NCI-H1694 (cell line): ENCODE measurements at regions not wholly inside any gene's neighbourhood (a gene's known extent, or its start where the extent isn't known, plus 50 kb on each side); places are given as distances from the start of the nearest gene placed in this dataset.
A peak's percentile ranks its signal among the peaks of the same experiment; 100 is the strongest.

Experiments used
- DNase-seq: peaks from one replicate; lab custom pipeline; 2025; lab: John Stamatoyannopoulos, UW

DNA sequence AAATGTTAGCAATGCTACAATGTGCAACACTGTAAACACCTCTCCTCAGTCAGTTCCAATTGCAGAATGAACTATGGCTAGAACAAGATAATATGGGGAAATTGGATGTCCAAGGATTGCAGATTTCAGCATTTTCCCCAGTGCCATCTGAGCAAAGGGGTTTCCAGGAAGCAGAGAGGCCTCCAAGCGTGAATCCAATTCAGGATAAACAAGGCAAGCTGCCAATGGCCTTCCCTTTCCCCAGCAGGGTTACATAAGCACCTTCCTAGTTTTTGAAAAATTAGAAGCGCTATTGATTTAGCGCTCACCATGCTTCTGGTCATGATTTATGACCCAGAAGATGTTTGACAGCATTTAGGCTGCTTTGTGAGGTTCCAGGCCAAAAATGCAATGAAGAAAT, 223.0 kb upstream of the GATB start:
- peak; percentile 3 for DNase-seq

DNA sequence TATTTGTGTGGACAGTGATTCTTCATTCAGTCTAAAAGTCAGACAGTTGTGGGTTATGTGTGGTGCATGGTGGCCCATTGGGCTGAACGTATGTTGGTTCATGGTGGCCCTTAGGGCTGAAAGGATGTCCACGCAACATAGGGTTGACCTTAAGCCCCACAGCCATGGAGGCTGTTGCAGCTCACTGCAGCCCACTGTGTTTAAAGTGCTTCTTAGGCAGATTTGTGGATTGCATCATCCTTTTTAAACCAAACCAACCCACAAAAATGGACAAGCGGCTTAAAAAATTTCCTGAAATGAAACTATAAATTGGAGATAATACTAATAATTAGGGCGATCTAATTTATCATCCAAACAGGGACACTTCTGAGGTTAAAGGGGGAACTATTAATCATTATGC, 219.0 kb upstream of the GATB start:
- no peak for DNase-seq

DNA sequence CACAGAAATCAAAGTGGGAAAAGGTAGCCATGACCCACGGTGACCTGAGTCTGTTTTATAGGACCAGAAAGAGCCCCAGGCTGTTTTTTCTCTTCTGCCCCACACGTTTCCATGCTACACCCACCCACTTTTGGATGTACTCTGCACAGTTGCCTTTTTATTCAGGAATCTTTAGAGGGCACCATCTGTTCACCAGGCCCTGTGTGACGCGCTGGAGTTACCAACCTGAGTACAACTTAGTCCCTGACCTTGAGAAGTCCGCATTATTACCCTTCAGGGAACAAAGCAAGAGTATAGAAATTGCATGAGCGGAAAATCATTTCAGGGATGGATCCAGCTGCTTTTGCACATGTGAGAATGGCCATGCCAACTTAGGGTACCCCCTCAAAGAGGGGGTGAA, 207.8 kb upstream of the GATB start:
- DNase-seq = no peak

DNA sequence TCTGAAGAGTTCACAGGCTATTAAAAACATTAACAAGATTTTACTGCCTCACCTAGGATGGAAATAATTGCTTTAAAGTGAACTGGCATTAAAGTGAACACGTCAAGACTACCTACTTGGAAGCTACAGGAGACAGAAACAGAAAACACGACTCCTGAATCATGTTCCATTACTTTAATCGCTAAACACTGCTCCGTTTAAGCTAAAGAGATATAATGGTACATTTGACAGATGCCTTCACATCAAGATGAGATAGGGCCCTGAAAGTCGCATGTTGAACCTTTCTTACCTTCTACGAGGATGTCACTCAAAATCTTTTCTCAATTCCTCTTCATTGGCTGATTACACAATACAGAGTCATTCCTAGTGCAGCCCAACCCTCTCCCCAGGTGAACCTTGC, 206.3 kb upstream of the GATB start:
- DNase-seq = no peak

DNA sequence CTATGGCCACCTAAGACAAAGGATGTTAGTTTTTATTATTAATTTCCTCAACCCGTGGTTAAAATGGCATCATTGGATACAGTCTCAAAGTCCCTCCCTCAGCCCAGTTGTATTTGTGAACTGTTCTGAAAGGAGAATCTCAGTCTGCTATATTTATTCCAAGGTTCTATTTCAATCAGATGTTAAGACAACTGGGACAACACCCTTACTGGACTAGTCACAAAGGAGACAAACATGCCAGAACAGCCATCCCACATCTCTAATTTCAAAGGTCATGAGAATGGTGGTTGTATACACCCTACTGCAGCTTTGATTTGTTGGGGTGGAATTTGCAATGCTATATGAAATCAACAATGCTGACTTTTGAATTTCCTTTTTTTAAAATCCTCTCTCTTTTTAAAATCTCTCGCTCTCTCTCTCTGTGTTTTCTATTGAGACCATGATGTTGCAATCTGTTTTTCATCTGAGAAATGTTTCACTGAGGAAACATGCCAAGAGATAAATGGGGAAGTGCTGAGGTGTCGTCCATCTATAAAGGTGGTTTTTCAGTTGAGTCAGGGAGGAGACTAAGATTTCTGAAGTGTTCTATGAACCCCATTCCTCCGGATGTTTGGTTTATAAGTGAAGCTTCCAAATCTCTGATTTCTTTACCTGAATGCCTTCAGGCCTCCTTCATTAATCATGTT, 201.5 kb upstream of the GATB start:
- DNase-seq = no peak

DNA sequence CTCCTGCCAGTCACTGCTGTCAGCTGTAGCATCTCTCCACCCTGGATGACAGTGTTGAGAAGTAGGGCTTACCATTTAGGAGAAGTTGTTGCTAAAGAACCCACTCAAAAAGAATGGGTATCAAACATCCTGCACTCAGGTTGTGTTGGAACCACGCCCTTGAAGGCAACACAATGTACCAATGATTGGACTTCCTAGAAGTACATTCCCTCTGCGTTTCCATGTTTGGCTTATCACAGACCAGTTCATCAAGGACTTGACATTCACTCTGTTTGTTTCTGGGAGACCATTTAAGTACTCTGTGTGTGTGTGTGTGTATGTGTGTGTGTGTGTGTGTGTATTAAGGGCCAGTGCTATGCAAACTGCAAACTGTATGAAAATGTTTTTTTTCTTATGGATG, 200.6 kb upstream of the GATB start:
- no peak for DNase-seq

DNA sequence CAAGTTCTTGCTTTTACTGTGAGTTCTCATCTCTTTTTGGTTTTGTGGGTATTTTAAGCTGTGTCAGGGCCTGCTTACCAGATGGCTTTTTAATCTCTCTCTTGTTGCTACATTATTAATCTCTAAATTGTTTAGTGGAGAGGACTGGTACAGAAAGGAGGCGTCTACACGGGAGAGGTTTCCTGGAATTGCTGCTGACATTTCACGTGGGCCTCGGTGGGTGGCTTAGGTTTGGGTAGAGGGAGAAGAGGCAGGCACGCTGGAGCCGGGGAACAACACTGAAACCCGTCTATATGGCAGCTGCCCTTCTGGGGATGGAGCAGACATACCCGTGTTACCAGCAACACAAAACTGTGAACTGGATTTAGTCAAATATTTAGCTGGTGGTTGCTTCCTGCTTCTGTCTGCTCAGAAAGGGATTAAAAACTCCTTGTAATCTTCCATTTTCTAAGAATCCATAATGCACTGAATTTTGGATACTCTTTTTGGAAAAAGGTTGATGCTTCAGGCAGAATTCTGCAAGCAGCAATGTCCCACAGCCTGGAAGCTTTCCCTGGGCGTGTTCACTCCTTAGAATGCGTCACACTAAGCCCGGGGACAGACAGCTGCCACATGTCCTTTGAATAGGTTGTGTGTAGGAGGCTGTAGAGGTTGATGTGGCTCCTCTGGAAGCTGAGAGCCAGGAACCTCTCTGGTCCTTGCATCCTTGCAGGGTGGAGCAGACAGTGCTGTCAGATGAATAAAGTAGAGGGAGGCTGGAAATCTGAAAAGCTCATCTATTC, 199.8 kb upstream of the GATB start:
- DNase-seq = no peak

DNA sequence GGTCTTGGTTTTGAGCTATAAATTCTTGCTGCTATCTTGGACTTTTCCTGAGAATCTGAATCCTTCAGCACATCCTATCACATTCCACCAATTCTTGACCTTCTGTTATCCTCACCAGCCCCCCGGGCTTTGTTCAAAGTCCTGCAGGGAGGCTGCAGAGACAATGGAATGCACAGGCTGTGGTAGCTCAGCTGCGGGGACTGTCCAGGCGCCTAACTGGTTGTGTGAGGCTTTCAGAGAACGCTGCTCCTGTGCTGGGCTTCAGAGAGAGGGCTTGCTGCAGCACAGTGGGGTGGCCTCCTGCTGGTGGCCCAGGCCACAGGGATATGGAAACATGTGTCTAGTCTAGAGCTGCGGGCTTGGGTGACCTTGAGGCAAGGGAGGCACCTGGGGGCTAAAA, 196.3 kb upstream of the GATB start:
- no peak for DNase-seq

DNA sequence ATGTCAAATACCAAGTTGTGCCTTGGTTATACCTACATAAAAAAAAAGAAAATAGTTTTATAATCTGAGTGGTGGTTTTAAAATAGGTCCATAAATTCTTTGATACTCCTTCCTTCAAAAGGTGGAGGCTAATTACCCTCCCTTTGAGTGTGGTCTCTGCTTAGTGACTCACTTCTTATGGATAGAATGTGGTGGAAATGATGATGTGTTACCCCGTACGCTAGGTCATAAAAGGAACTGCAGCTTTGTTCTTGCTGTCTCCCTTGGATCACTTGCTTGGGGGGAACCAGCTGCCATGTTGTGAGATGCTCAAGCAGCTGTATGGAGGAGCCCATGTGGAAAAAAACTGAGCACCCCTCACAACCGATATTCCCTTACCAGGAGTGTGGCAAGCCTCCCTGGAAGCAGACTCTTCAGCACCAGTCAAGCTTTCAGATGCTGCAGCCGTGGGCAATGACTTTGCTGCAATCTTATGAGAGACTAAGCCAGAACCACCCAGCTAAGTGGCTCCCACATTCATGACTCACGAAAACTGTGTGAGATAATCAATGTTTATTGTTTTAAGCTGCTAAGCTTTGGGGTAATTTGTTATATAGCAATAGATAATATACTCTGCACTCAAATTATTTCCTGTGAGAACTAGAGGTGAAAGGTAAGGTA, 195.0 kb upstream of the GATB start:
- no peak for DNase-seq

DNA sequence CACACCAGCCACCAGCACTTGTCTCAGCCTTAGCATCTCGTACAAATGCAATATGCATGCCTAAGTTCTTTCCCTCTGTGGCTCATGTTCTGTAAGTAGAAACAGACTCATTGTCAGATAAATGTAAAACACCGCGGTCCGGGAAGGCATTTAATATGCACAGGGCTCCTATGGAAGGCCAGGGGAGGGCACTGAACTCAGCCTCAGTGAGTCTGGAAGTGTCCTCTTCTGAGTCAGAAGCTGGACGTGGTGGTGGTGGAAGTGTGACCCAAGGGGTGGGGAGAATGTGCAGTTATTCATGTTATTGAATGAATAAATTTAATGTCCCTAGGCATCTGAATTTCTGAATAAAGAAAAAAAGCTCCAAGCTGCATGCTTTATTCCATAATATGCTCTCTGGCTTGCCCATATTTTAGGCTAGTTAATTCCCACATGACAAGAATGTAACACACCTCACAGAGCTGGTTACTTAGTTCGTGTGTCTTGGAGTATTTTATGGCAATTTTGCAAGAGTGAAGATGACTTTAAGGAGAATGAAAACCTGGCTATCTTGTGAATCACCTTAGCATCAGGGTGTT, 193.1 kb upstream of the GATB start:
- no peak for DNase-seq

DNA sequence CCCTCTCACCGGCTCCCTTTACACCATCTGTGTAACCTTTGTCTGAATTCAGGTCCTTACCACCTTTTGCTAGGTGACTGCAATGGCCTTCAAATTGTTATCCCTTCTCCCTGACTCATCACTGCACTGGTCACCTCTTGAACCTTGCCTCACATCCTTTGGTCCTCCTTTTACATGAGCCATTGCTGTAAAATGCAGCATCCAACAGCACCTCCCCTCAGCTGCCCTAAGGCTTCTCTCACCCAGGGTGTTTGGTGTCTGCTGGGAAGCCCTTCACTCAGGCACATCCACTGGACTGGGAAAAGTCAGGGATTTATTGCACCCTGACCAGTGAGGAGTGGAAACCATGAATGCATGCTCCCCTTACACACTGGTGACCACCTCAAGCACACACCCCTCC, 192.5 kb upstream of the GATB start:
- DNase-seq = no peak

DNA sequence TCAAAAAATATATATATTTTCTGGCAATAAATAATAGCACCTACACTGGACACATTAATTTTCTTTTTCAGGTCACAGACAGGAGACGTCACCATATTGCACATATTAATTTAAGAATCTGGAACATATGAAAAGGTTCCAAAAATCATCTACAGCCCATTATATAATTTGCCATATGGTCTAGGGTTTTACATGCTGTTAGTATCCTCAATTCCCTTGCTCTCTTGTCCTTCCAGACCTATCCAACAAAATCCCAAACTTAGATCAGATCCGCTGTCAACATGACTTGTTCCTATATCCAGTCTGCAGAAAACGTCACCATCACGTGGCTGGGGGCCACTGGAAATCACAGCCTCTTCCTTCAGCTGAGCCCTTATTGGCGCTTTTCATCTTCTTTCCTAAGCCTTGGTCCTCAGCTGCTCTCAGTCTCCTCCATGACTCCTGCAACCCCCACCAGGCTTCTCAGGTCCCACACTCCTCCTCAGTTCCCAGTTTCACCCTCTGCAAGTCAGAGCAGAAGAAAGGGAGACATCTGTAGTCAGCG, 192.0 kb upstream of the GATB start:
- no peak for DNase-seq

DNA sequence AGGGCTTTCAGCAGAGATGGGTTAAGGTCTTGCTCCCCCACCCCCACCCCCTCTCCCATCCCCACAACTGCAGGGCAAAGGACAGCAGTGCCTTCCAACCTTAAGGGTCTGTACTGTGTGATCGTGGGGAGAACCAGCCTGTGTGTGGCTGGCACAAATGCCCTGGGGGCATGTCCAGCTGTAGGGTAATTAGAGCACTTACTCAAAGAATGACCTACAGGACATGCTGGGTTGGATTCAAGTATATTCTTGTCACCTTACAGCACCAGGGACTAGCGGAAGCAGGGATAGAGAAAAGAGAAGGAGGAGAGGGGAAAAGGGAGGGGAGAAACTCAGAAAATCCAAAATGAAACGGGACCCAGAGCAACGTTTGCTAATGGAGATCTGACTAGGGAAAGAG, 191.3 kb upstream of the GATB start:
- no peak for DNase-seq

DNA sequence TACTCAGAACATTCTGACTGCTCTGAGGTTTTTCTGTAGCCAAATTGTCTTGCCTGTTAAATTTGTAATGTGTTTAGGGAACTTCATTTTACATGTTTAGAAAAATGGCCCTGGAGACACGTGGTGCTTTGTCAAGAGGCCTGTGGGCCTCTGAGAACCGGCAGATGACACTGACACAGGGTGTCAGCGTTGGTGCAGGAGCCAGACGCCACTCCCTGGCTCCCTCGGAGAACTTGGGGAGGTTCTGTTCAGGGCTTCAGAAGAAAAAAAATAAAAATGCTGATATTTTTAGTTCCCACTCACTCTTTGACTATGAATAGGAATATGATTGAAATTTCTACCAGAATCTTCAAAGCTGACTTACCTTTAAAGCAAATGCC, 190.9 kb upstream of the GATB start:
- no peak for DNase-seq

DNA sequence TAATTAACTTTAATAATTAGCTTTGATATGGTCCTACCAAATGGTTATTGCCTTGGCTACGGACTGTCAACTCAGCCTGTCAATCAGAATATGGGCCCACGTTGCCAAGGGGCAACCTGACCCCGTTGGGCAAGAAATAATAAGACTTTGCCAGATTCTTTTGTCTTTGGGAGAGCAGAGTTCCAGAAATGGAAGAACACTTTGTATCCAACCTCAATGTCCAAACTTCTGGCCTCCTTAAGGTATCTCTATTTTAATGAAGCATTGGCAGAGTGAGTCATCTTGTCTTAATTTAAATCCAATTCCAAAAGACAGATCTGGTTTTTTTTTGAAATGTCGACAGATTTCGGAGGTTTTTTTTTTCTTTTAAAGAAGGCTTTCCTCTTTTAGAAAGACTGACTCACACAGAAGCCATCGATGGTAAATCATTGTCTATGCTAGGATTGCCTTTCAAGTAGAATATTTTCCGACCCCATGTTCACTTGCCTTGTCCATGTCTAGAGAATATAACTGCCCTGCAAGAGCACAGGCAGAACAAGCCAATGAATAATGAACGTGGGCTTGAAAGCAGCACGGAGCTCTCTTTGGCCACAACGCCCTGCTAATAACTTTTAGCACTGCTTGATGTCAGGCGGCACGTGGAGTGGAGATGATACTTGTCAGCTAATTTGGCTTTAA, 190.3 kb upstream of the GATB start:
- DNase-seq = no peak

DNA sequence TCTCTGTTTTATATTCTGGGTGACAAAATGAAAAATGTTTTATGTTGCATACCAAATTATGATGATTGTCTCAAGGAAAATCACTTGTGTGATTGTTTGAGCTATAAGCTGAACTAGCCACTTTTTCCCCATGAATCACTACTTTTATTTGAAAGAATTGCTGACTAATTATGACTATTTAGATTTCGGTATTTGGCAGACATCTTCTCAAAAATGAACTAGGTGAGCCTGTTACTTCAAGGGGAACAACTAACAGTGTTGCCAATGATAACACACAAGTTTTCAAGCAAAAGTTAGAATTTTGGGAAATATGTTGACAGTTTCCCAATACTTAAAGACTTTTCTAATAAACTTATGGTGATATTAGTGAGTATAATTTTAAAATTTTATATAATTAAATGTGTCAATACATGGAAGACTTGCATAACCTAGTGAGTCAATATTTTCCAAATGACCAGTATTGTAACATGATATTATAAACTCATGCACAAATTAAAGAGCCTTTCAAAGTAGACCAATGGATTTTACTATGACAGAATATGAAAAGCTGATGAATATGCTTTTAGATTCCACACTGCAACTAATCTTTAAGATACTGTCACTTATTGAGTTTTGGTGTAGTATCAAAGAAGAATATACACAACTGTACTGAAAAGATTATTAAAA, 187.7 kb upstream of the GATB start:
- DNase-seq = no peak

DNA sequence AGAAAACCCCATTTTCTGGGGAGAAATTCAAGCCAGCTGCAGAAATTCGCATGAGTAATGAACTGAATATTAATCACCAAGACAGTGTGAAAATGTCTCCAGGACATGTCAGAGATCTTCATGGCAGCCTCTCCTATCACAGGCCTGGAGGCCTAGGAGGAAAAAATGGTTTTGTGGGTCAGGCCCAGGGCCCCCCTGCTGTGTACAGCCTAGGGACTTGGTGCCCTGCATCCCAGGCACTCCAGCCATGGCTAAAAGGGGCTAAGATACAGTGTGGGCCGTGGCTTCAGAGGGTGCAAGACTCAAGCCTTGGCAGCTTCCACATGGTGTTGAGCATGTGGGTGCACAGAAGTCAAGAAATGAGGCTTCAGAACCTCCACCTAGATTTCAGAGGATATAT, 185.9 kb upstream of the GATB start:
- DNase-seq = no peak

DNA sequence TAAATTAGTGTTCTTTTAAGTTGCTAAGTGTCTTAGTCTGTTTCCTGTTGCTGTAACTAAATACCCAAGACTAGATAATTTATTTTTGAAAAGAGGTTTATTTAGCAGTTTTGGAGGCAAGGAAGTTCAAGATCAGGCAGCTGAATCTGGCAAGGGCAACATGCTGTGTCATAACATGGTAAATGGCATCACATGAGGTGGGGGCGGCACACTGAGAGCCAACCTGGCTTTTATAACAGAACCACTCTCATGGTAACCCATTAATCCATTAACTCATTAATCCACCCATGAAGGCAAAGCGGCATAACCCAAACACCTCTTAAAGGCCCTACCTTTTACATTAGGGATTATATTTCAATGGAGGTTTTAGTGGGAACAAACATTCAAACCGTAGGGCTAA, 182.2 kb upstream of the GATB start:
- no peak for DNase-seq

DNA sequence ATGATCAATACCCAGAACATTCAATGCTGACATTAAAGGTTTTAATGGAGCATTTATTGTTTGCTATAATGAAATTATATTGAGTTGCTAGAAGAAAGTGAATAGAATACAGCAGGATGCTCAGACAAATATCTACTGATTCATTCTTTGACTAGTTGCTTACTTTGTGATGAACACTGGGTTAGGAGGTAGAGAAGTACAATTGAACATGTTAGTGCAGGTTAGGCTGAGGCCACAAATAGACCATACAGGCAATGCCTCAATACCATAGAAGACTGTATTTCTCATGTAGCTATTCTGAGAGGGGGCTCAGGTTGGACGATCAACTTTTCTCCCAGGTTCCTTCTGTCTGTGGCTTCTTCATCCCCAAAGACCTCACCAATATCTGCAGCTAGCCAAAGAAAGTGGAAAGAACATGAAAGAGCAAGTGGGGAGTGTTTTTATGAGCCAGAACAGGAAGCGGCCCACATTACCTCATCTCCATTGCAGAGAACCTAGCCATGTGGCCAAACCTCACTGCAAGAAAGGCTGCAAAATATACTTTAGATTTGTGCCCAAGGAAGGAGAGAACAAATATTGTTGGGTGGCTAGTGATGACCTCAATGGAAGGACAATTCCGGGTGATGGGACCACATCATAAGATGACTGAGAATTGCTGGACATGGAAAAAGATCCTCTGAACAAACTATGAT, 180.3 kb upstream of the GATB start:
- no peak for DNase-seq

DNA sequence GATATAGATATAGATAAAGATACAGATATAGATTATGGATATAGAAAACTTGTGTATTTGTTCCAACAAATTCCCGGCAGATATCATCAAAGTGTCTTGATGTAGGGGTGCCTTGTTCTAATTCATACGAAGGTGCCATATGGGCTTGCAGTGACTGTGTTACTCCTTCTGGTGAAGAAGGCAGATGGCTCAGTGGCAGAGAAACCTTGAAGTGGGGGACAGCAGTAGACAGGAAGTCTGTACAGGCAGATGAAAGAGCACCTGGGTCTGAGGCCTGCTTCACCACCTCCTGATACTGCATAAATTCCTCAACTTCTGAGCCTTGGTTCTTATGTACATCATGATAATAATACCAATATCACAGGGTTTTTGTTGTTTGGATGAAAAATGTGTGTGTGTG, 179.5 kb upstream of the GATB start:
- DNase-seq = no peak

DNA sequence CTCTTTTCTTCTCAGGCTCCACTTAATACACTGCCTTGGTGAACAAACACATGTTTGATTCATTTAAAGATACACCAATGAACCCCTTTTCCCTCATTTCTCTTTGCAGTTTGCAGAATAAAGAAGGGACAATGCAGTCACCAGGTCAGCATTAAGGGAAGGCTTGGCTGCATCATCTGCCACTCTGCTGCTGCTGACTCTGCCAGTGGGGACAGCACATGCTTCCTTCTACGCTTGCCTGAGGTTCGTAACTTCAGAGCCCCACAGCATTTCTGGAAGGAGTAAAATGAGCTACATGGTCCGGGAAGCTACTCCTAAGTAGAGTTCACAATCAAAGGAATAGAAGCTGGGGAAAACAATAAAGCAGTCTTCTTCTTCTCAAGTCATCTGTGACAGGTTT, 178.9 kb upstream of the GATB start:
- DNase-seq = no peak
